ENCODE measurements at regions not wholly inside any gene's neighbourhood (a gene's known extent, or its start where the extent isn't known, plus 50 kb on each side); places are given as distances from the start of the nearest gene placed in this dataset.
"Not testable (repeated sequence)": the region's sequence is repeated elsewhere in the genome, so short reads cannot be mapped to it uniquely, and the experiment has no call there.

GRCh38 chr2:211216221-211216620, 659.8 kb downstream of the CPS1 start:
- no peak for DNase-seq (ENCODE audit: low read depth in 2 of 3, low spot score in 1 of 3)

GRCh38 chr2:211219548-211219947, 663.1 kb downstream of the CPS1 start:
- not testable (repeated sequence) for DNase-seq (ENCODE audit: low read depth in 2 of 3, low spot score in 1 of 3)

GRCh38 chr2:211225784-211226183, 669.4 kb downstream of the CPS1 start:
- no peak for DNase-seq (ENCODE audit: low read depth in 2 of 3, low spot score in 1 of 3)

GRCh38 chr2:211228559-211228958, 672.2 kb downstream of the CPS1 start:
- DNase-seq (ENCODE audit: low read depth in 2 of 3, low spot score in 1 of 3): no peak

- no peak for DNase-seq (ENCODE audit: low read depth in 2 of 3, low spot score in 1 of 3)
Measured at GRCh38 chr2:211237586-211238275, 681.3 kb downstream of the CPS1 start.

- no peak for DNase-seq (ENCODE audit: low read depth in 2 of 3, low spot score in 1 of 3)
Measured at GRCh38 chr2:211241891-211242290, 685.5 kb downstream of the CPS1 start.

- no peak for DNase-seq (ENCODE audit: low read depth in 2 of 3, low spot score in 1 of 3)
Measured at GRCh38 chr2:211247751-211248150, 691.4 kb downstream of the CPS1 start.

GRCh38 chr2:211248841-211249240, 692.4 kb downstream of the CPS1 start:
- no peak for DNase-seq (ENCODE audit: low read depth in 2 of 3, low spot score in 1 of 3)

- no peak for DNase-seq (ENCODE audit: low read depth in 2 of 3, low spot score in 1 of 3)
Measured at GRCh38 chr2:211251016-211251415, 694.6 kb downstream of the CPS1 start.

- no peak for DNase-seq (ENCODE audit: low read depth in 2 of 3, low spot score in 1 of 3)
Measured at GRCh38 chr2:211258646-211259335, 702.4 kb downstream of the CPS1 start.

GRCh38 chr2:211259831-211260476, 703.6 kb downstream of the CPS1 start:
- no peak for DNase-seq (ENCODE audit: low read depth in 2 of 3, low spot score in 1 of 3)

GRCh38 chr2:211270257-211270656, 713.9 kb downstream of the CPS1 start:
- no peak for DNase-seq (ENCODE audit: low read depth in 2 of 3, low spot score in 1 of 3)

GRCh38 chr2:211281430-211282073, 725.2 kb downstream of the CPS1 start:
- DNase-seq (ENCODE audit: low read depth in 2 of 3, low spot score in 1 of 3): no peak

GRCh38 chr2:211302676-211303075, 746.3 kb downstream of the CPS1 start:
- no peak for DNase-seq (ENCODE audit: low read depth in 2 of 3, low spot score in 1 of 3)

GRCh38 chr2:211306929-211307328, 750.5 kb downstream of the CPS1 start:
- DNase-seq (ENCODE audit: low read depth in 2 of 3, low spot score in 1 of 3): no peak

Measured in stimulated activated CD4-positive, alpha-beta T cell treated with anti-CD3 and anti-CD28 coated beads, Interleukin-12 subunit alpha, Interleukin-12 subunit beta, amount 100 ng/mL, for 48 hours (primary cell).